HG03442 (cell line): ENCODE measurements at regions not wholly inside any gene's neighbourhood (a gene's known extent, or its start where the extent isn't known, plus 50 kb on each side); places are given as distances from the start of the nearest gene placed in this dataset.
"Not testable (repeated sequence)": the region's sequence is repeated elsewhere in the genome, so short reads cannot be mapped to it uniquely, and the experiment has no call there.

Experiments
- ATAC-seq: cut with Tn5 transposase; IDR thresholded peaks from one replicate; pipeline ENCODE4 v1.9.1; 2021; ENCODE audit warnings: mild to moderate bottlenecking, moderate library complexity; ENCODE audit not compliant: unreplicated experiment

- ATAC-seq = not testable (repeated sequence)
Measured at GRCh38 chr3:22849583-22849982, 353.5 kb upstream of the UBE2E2 start.

- ATAC-seq = no peak
Measured at GRCh38 chr3:22856811-22857210, 346.3 kb upstream of the UBE2E2 start.

- ATAC-seq = no peak
Measured at GRCh38 chr3:22858486-22858885, 344.6 kb upstream of the UBE2E2 start.

- ATAC-seq = no peak
Measured at GRCh38 chr3:22859618-22860017, 343.5 kb upstream of the UBE2E2 start.

- ATAC-seq = no peak
Measured at GRCh38 chr3:22861426-22861825, 341.7 kb upstream of the UBE2E2 start.

- ATAC-seq = no peak
Measured at GRCh38 chr3:22862111-22862510, 341.0 kb upstream of the UBE2E2 start.

GRCh38 chr3:22882834-22883233 lies 320.3 kb upstream of the UBE2E2 start:
- ATAC-seq = not testable (repeated sequence)

GRCh38 chr3:22885039-22885438 lies 318.1 kb upstream of the UBE2E2 start:
- no peak for ATAC-seq

- no peak for ATAC-seq
Measured at GRCh38 chr3:22885574-22886341, 317.4 kb upstream of the UBE2E2 start.

- no peak for ATAC-seq
Measured at GRCh38 chr3:22886439-22887068, 316.6 kb upstream of the UBE2E2 start.

GRCh38 chr3:22887664-22888291 lies 315.3 kb upstream of the UBE2E2 start:
- ATAC-seq = no peak

GRCh38 chr3:22893101-22893500 lies 310.0 kb upstream of the UBE2E2 start:
- no peak for ATAC-seq

- ATAC-seq = no peak
Measured at GRCh38 chr3:22893644-22894325, 309.3 kb upstream of the UBE2E2 start.

GRCh38 chr3:22894865-22895264 lies 308.3 kb upstream of the UBE2E2 start:
- no peak for ATAC-seq

- no peak for ATAC-seq
Measured at GRCh38 chr3:22895671-22896070, 307.5 kb upstream of the UBE2E2 start.

- no peak for ATAC-seq
Measured at GRCh38 chr3:22898558-22898957, 304.6 kb upstream of the UBE2E2 start.

- ATAC-seq = no peak
Measured at GRCh38 chr3:22899441-22899840, 303.7 kb upstream of the UBE2E2 start.

- no peak for ATAC-seq
Measured at GRCh38 chr3:22900296-22900695, 302.8 kb upstream of the UBE2E2 start.

GRCh38 chr3:22901684-22902083 lies 301.4 kb upstream of the UBE2E2 start:
- ATAC-seq = no peak

GRCh38 chr3:22907161-22907780 lies 295.9 kb upstream of the UBE2E2 start:
- ATAC-seq = no peak

GRCh38 chr3:22907796-22908195 lies 295.3 kb upstream of the UBE2E2 start:
- no peak for ATAC-seq
